Mesothelial cell of epicardium (in vitro differentiated cells): ENCODE measurements at regions not wholly inside any gene's neighbourhood (a gene's known extent, or its start where the extent isn't known, plus 50 kb on each side); places are given as distances from the start of the nearest gene placed in this dataset.

Experiments used
- DNase-seq, 2 experiments: peaks; one replicate each; pipeline ENCODE4 v3.0.0; 2021; ENCODE audit warnings: low spot score in 2 of 2; ENCODE audit not compliant: unreplicated experiment in 2 of 2
- H3K27ac Mint-ChIP-seq: 2 replicates; pipeline ENCODE4 v1.8.0; 2021; ENCODE audit warnings: mixed read lengths
- H3K27me3 Mint-ChIP-seq: 2 replicates; pipeline ENCODE4 v1.8.0; 2021; ENCODE audit warnings: low read depth, mixed read lengths
- H3K36me3 Mint-ChIP-seq: 2 replicates; pipeline ENCODE4 v1.8.0; 2021; ENCODE audit warnings: mixed read lengths
- H3K4me1 Mint-ChIP-seq: 2 replicates; pipeline ENCODE4 v1.8.0; 2021; ENCODE audit warnings: mixed read lengths
- H3K4me3 Mint-ChIP-seq: 2 replicates; pipeline ENCODE4 v1.8.0; 2021; ENCODE audit warnings: mild to moderate bottlenecking, moderate library complexity, mixed read lengths
- H3K9me3 Mint-ChIP-seq: 2 replicates; pipeline ENCODE4 v1.8.0; 2021; ENCODE audit warnings: mixed read lengths
- TF ChIP-seq, protein P1 (sequence below): fragments of 200-600 bp; sonication (generic); IDR thresholded peaks from one replicate; pipeline ENCODE4 v1.5.0; 2021; ENCODE audit warnings: antibody characterized with exemption; ENCODE audit not compliant: unreplicated experiment

DNA sequence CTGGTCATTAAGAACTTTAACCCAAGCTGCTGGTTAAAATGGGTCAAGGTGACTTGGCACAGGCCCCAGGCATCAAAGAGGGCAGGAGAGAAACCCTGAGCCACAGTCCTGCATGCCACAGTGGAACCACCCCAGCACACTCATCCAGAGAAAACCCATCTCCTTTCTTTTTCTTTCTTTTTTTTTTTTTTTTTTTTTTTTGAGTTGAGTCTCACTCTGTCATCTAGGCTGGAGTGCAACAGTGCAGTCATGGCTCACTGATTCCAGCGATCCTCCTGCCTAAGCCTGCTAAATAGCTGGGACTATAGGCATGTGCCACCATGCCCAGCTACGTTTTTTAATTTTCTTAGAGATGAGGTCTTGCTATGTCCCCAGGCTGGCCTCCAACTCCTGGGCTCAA lies 109.2 kb upstream of the RAB4A start:
- DNase-seq = no peak
- Mint-ChIP-seq H3K4me1 (peaks cover 10% of the 10 kb centered on the region), H3K36me3 (no peaks in the 10 kb centered on the region), H3K9me3 (no peaks in the 10 kb centered on the region), H3K27ac (no peak overlapping the region), H3K4me3 (no peak overlapping the region), H3K27me3 (no peaks in the 10 kb centered on the region)
- TF ChIP-seq, protein P1, sequence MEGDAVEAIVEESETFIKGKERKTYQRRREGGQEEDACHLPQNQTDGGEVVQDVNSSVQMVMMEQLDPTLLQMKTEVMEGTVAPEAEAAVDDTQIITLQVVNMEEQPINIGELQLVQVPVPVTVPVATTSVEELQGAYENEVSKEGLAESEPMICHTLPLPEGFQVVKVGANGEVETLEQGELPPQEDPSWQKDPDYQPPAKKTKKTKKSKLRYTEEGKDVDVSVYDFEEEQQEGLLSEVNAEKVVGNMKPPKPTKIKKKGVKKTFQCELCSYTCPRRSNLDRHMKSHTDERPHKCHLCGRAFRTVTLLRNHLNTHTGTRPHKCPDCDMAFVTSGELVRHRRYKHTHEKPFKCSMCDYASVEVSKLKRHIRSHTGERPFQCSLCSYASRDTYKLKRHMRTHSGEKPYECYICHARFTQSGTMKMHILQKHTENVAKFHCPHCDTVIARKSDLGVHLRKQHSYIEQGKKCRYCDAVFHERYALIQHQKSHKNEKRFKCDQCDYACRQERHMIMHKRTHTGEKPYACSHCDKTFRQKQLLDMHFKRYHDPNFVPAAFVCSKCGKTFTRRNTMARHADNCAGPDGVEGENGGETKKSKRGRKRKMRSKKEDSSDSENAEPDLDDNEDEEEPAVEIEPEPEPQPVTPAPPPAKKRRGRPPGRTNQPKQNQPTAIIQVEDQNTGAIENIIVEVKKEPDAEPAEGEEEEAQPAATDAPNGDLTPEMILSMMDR = no peak

DNA sequence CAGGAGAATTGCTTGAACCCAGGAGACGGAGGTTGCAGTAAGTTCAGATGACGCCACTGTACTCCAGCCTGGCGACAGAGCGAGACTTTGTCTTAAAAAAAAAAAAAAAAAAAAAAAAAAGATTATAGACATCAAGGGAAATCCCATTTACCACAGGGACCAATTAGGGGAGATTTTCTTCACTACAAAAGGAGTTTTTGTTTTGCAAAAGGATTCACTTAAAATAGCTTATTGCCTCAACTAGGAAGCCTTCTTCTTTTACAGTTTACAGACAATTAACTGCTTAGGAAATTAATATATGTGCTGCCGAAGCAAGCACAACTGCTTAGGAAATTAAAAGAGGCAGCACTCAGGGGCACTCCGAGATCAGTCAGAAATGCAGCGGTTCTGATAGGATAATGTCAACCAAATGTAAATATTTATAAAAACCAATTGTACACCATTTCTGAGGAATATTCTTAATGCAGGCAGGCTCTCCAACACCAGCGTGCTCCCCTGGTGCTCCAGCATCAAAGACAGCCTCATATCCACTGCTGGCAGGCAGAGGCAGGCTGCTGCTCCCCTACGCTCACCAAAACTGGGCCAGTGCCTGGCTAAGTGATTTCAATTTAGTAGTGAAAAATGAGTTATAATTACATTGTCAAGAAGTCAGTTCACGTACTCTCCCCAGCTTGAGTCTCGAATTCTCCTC lies 107.9 kb upstream of the RAB4A start:
- TF ChIP-seq, protein P1 = no peak
- Mint-ChIP-seq H3K4me1 (peaks cover 13% of the 10 kb centered on the region), H3K27ac (no peak overlapping the region), H3K36me3 (no peaks in the 10 kb centered on the region), H3K27me3 (no peaks in the 10 kb centered on the region), H3K9me3 (no peaks in the 10 kb centered on the region), H3K4me3 (no peak overlapping the region)
- no peak for DNase-seq

DNA sequence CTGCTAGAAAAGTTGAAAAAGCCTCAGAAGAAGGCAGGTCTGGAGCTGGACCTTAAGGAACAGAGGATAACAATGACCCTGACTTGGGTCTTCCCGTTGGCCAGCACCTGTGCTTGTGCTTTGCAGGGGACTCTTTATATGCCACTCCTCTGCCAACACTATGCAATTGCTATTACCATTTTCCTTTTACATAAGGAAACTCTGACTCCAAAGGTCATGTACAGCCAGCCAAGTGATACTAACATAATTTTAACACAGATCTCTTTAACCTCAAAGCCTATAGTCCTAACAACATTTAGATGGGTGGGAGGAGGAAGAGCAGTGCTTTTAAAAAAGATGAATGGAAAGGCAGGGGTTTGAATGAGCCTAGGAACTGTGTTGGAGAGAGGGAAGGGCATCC lies 106.6 kb upstream of the RAB4A start:
- H3K4me1 Mint-ChIP-seq = peaks cover 13% of the 10 kb centered on the region
- H3K9me3 Mint-ChIP-seq = no peaks in the 10 kb centered on the region
- no peaks in the 10 kb centered on the region for H3K27me3 Mint-ChIP-seq
- no peak for DNase-seq
- no peaks in the 10 kb centered on the region for H3K36me3 Mint-ChIP-seq
- TF ChIP-seq, protein P1 = no peak
- no peak overlapping the region for H3K4me3 Mint-ChIP-seq
- no peak overlapping the region for H3K27ac Mint-ChIP-seq

DNA sequence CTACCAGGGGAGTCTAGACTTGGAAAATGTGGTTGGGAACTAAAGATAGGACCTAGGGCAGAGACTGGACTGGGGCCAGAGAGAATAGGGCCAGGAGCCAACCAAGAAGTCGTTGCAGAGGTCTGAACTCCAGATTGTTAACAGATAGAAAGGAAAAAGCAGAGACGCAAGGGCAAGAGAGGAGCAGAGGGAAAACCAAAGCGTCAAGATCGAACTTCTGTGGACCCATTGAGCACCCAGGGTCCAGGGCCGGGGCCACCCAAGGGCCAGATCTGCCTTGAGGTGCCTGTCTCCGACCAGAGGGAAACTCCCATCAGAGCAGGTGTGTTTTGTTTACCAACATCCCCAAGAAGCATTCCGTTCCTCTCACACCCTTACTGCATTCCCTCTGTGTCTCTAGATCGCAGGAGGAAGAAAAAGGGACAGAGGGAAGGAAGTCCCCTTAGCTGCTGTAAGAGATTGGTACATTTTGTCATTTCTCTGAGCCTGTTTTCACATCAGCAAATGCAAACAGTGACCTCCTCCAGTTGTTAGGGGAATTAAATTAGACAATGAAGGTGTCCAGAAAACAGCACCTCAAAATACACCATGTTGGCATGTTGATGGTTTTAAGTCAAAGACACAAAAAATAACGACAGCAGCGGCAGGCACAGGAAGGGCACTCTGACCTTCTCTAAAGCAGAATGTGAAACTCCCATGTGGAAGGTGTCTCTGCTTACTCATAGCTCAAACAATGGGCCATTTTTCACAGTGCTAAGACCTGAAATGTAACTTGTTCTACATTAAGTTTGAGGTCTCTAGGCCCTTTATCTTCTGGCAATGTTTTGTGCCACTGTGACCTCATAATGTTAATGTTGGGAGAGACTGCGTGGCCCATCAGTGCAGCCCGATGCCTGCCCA lies 105.8 kb upstream of the RAB4A start:
- Mint-ChIP-seq H3K4me3 (no peak overlapping the region), H3K36me3 (no peaks in the 10 kb centered on the region), H3K27me3 (no peaks in the 10 kb centered on the region), H3K4me1 (peaks cover 14% of the 10 kb centered on the region), H3K27ac (no peak overlapping the region), H3K9me3 (no peaks in the 10 kb centered on the region)
- TF ChIP-seq, protein P1 = no peak
- no peak for DNase-seq

DNA sequence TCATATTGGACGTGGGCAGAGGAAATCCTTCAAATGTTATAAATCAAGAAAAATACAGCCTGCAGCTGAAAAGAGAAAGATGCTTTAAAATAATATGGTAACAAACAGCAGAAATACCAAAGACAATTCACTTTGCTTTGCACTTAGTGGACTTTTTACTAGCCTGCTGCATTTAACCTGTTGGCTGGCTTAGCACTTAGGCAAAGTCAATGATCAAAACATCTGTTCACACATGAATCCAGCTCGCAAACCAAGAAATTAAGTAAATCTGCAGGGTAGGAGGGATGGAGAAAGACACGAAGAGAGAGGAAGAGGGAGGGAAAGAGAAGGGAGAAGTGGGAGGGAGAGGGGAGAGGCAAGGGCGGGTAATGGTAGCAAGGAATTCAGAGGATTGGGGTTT lies 103.6 kb upstream of the RAB4A start:
- Mint-ChIP-seq H3K9me3 (no peaks in the 10 kb centered on the region), H3K4me3 (no peak overlapping the region)

More for the DNA sequence above, 103.6 kb upstream of the RAB4A start:
- Mint-ChIP-seq H3K27me3 (no peaks in the 10 kb centered on the region), H3K4me1 (peaks cover 17% of the 10 kb centered on the region), H3K36me3 (no peaks in the 10 kb centered on the region), H3K27ac (no peak overlapping the region)
- DNase-seq = no peak
- TF ChIP-seq, protein P1 = no peak
